H1 (cell line): ENCODE measurements at regions not wholly inside any gene's neighbourhood (a gene's known extent, or its start where the extent isn't known, plus 50 kb on each side); places are given as distances from the start of the nearest gene placed in this dataset.

Source experiments
- CTCF ChIA-PET: fragments of 300-600 bp; sonication (Branson Sonifier 250); formaldehyde crosslinking; loops from one replicate; lab custom pipeline; 2021; ENCODE audit not compliant: partially characterized antibody; lab: Charles Lee
- POLR2A ChIA-PET: fragments of 300-600 bp; sonication (Branson Sonifier 250); formaldehyde crosslinking; loops from one replicate; lab custom pipeline; 2021; ENCODE audit warnings: inconsistent platforms; ENCODE audit not compliant: partially characterized antibody; lab: Charles Lee
- DNase-seq, 2 experiments: peaks; one replicate each; pipeline versions ENCODE4 v3.0.0 to v3.0.0-alpha.2; 2010 to 2022; ENCODE audit warnings: low spot score in 2 of 2, low read depth in 1 of 2, mixed read lengths in 1 of 2
- FAIRE-seq: peaks from 2 replicates; lab custom pipeline; 2011; peaks lifted over from hg19 to GRCh38; lab: Jason Lieb, UNC
- H2AFZ ChIP-seq: 2 replicates; pipeline ENCODE4 v1.8.1; 2012; ENCODE audit warnings: low read length, inconsistent platforms
- H2AK5ac ChIP-seq: 2 replicates; pipeline ENCODE4 v1.6.1; 2013; ENCODE audit warnings: low read depth, low read length
- H2BK120ac ChIP-seq: replicated peaks from 2 replicates; pipeline ENCODE3; 2013; ENCODE audit warnings: low read depth, low read length, inconsistent platforms
- H2BK12ac ChIP-seq: 2 replicates; pipeline ENCODE4 v1.6.1; 2013; ENCODE audit warnings: low read depth, low read length
- H2BK15ac ChIP-seq: 2 replicates; pipeline ENCODE4 v1.6.1; 2013; ENCODE audit warnings: low read length
- H2BK20ac ChIP-seq: 2 replicates; pipeline ENCODE4 v1.6.1; 2013; ENCODE audit warnings: low read length
- H2BK5ac ChIP-seq: 2 replicates; pipeline ENCODE4 v1.6.1; 2013; ENCODE audit warnings: low read depth, low read length
- H3K14ac ChIP-seq: 2 replicates; pipeline ENCODE4 v1.6.1; 2013; ENCODE audit warnings: inconsistent platforms; ENCODE audit not compliant: insufficient read length
- H3K18ac ChIP-seq: 2 replicates; pipeline ENCODE4 v1.6.1; 2013; ENCODE audit warnings: low read length; ENCODE audit errors: extremely low read depth
- H3K23ac ChIP-seq: 2 replicates; pipeline ENCODE4 v1.6.1; 2013; ENCODE audit warnings: inconsistent platforms; ENCODE audit not compliant: insufficient read length
- H3K23me2 ChIP-seq: 2 replicates; pipeline ENCODE4 v1.6.1; 2013; ENCODE audit warnings: low read depth, low read length
- H3K27ac ChIP-seq: 2 replicates; pipeline ENCODE4 v1.6.1; 2011; ENCODE audit warnings: low read depth, low read length, inconsistent platforms
- H3K27me3 ChIP-seq, 4 experiments: replicated peaks in 1 of 4; 1 replicate in 1 of 4; 2 replicates in 3 of 4; pipeline versions ENCODE4 v1.6.1 to v1.8.1; 2011 to 2013; ENCODE audit warnings: low read length in 3 of 4, mild to moderate bottlenecking in 3 of 4, inconsistent platforms in 2 of 4, mixed read lengths in 2 of 4, moderate library complexity in 1 of 4; ENCODE audit not compliant: control insufficient read depth in 3 of 4, insufficient read depth in 3 of 4; ENCODE audit errors: extremely low read depth in 1 of 4
- H3K36me3 ChIP-seq, 4 experiments: 2 replicates each; pipeline versions ENCODE4 v1.6.1 to v1.8.1; 2011 to 2013; ENCODE audit warnings: mild to moderate bottlenecking in 4 of 4, low read length in 3 of 4, moderate library complexity in 2 of 4, control low read depth in 1 of 4, inconsistent platforms in 1 of 4; ENCODE audit not compliant: insufficient read depth in 4 of 4, control insufficient read depth in 2 of 4
- H3K4ac ChIP-seq: replicated peaks from 2 replicates; pipeline ENCODE3; 2013; ENCODE audit warnings: low read length, low read depth, mixed read lengths, inconsistent platforms; ENCODE audit not compliant: insufficient read length
- H3K4me1 ChIP-seq, 4 experiments: replicated peaks in 1 of 4; 1 replicate in 1 of 4; 2 replicates in 3 of 4; pipeline versions ENCODE4 v1.6.1 to v1.8.1; 2011 to 2013; ENCODE audit warnings: low read length in 3 of 4, inconsistent platforms in 2 of 4, mixed read lengths in 1 of 4; ENCODE audit not compliant: insufficient read depth in 4 of 4, control insufficient read depth in 3 of 4
- H3K4me2 ChIP-seq, 2 experiments: 2 replicates each; pipeline versions ENCODE4 v1.6.1 to v1.8.1; 2011 to 2013; ENCODE audit warnings: low read depth in 2 of 2, low read length in 2 of 2, control low read depth in 1 of 2, inconsistent platforms in 1 of 2, mild to moderate bottlenecking in 1 of 2; ENCODE audit not compliant: insufficient read depth in 1 of 2
- H3K4me3 ChIP-seq, 4 experiments: fragments of 200-600, 300-600 bp in 1 of 4; sonication (generic), shearing (Covaris generic), sonication (Bioruptor Twin) in 1 of 4; 2 replicates each; pipeline versions ENCODE4 v1.5.1 to v1.8.1; 2011 to 2016; ENCODE audit warnings: low read length in 4 of 4, low read depth in 3 of 4, control low read depth in 2 of 4, inconsistent platforms in 2 of 4, mild to moderate bottlenecking in 2 of 4, mixed read lengths in 1 of 4, moderate library complexity in 1 of 4; ENCODE audit not compliant: insufficient read depth in 2 of 4; ENCODE audit errors: extremely low read depth in 1 of 4
- H3K56ac ChIP-seq: replicated peaks from 2 replicates; pipeline ENCODE3; 2013; ENCODE audit warnings: low read depth, mild to moderate bottlenecking, mixed read lengths, low read length, inconsistent platforms; ENCODE audit not compliant: insufficient read length
- H3K79me1 ChIP-seq: 2 replicates; pipeline ENCODE4 v1.6.1; 2013; ENCODE audit warnings: low read depth, low read length, control low read depth
- H3K79me2 ChIP-seq, 2 experiments: 2 replicates each; pipeline versions ENCODE4 v1.6.1 to v1.8.1; 2012 to 2013; ENCODE audit warnings: low read length in 2 of 2, mild to moderate bottlenecking in 2 of 2, inconsistent platforms in 1 of 2; ENCODE audit not compliant: insufficient read depth in 2 of 2, control insufficient read depth in 1 of 2
- H3K9ac ChIP-seq, 4 experiments: replicated peaks in 1 of 4; 1 replicate in 1 of 4; 2 replicates in 3 of 4; pipeline versions ENCODE4 v1.6.1 to v1.8.1; 2011 to 2013; ENCODE audit warnings: low read depth in 3 of 4, low read length in 3 of 4, control low read depth in 2 of 4, mild to moderate bottlenecking in 2 of 4, moderate library complexity in 2 of 4, inconsistent platforms in 1 of 4; ENCODE audit errors: extremely low read depth in 1 of 4
- H3K9me3 ChIP-seq, 2 experiments: 2 replicates each; pipeline versions ENCODE4 v1.6.1 to v1.8.1; 2012 to 2013; ENCODE audit warnings: mild to moderate bottlenecking in 2 of 2, moderate library complexity in 2 of 2, control low read depth in 1 of 2, inconsistent platforms in 1 of 2, low read depth in 1 of 2, low read length in 1 of 2, mixed read lengths in 1 of 2; ENCODE audit not compliant: insufficient read depth in 2 of 2
- H4K20me1 ChIP-seq, 2 experiments: replicated peaks in 1 of 2; 2 replicates each; pipeline versions ENCODE3 to v1.8.1; 2011 to 2013; ENCODE audit warnings: inconsistent platforms in 2 of 2, low read length in 2 of 2, mild to moderate bottlenecking in 1 of 2; ENCODE audit not compliant: insufficient read depth in 2 of 2, control insufficient read depth in 1 of 2
- H4K5ac ChIP-seq: 2 replicates; pipeline ENCODE4 v1.6.1; 2013; ENCODE audit warnings: low read length, low read depth, mixed read lengths, inconsistent platforms; ENCODE audit not compliant: insufficient read length
- H4K8ac ChIP-seq: 2 replicates; pipeline ENCODE4 v1.8.0; 2013; ENCODE audit warnings: mild to moderate bottlenecking, moderate library complexity, low read length, inconsistent platforms; ENCODE audit not compliant: insufficient read depth; ENCODE audit errors: extremely low read depth
- H4K91ac ChIP-seq: replicated peaks from 2 replicates; pipeline ENCODE3; 2013; ENCODE audit warnings: low read length, mixed read lengths, inconsistent platforms; ENCODE audit not compliant: insufficient read length
- BACH1 ChIP-seq: IDR thresholded peaks from 2 replicates; pipeline ENCODE4 v1.6.1; 2012; ENCODE audit warnings: low read length, improper control_type of control experiment
- BCL11A ChIP-seq, 2 experiments: IDR thresholded peaks; one replicate each; pipeline ENCODE4 v1.6.1; 2011; ENCODE audit warnings: low read depth in 2 of 2, low read length in 2 of 2, mild to moderate bottlenecking in 2 of 2
- CBX8 ChIP-seq: fragments of 300-800, 300-1000 bp; sonication (generic); IDR thresholded peaks from 2 replicates; pipeline ENCODE4 v1.7.1; 2016; ENCODE audit warnings: low read depth, low read length, borderline replicate concordance
- CHD2 ChIP-seq: IDR thresholded peaks from 2 replicates; pipeline ENCODE4 v1.6.1; 2012; ENCODE audit warnings: low read length, improper control_type of control experiment
- CTBP2 ChIP-seq: IDR thresholded peaks from 2 replicates; pipeline ENCODE4 v1.7.0; 2011; ENCODE audit warnings: borderline replicate concordance, mild to moderate bottlenecking, moderate library complexity, mixed read lengths, low read length; ENCODE audit not compliant: insufficient read depth, insufficient read length
- E2F6 ChIP-seq: IDR thresholded peaks from 2 replicates; pipeline ENCODE4 v1.6.1; 2012; ENCODE audit warnings: inconsistent platforms
- EP300 ChIP-seq, 2 experiments: IDR thresholded peaks; 1 replicate in 1 of 2; 2 replicates in 1 of 2; pipeline ENCODE4 v1.6.1; 2011 to 2012; ENCODE audit warnings: low read depth in 2 of 2, low read length in 2 of 2, mild to moderate bottlenecking in 2 of 2, borderline replicate concordance in 1 of 2, inconsistent platforms in 1 of 2, moderate library complexity in 1 of 2
- HDAC6 ChIP-seq: IDR thresholded peaks from one replicate; pipeline ENCODE4 v1.7.1; 2012; ENCODE audit warnings: low read depth, mild to moderate bottlenecking, inconsistent platforms, low read length, moderate library complexity
- POLR2AphosphoS5 ChIP-seq: IDR thresholded peaks from 2 replicates; pipeline ENCODE4 v1.6.1; 2011; ENCODE audit warnings: low read depth, low read length
- SP4 ChIP-seq: IDR thresholded peaks from 2 replicates; pipeline ENCODE4 v1.6.1; 2012; ENCODE audit warnings: low read length, inconsistent platforms
- SRF ChIP-seq: IDR thresholded peaks from 2 replicates; pipeline ENCODE4 v1.6.1; 2011; ENCODE audit warnings: mild to moderate bottlenecking, low read depth, low read length, moderate library complexity
- TCF12 ChIP-seq: IDR thresholded peaks from 2 replicates; pipeline ENCODE4 v1.6.1; 2011; ENCODE audit warnings: low read depth, mild to moderate bottlenecking, low read length
- ZNF274 ChIP-seq: IDR thresholded peaks from 2 replicates; pipeline ENCODE4 v1.7.0; 2012; ENCODE audit warnings: low read length, borderline replicate concordance; ENCODE audit errors: extremely low read depth
- WGBS, 2 experiments: shearing (Covaris generic) in 1 of 2; methylation state at CpG; one replicate each; pipeline versions ENCODE4 v1.1.6 to v1.1.7; 2013 to 2015; ENCODE audit warnings: low lambda C conversion rate in 2 of 2, mixed read lengths in 2 of 2, inconsistent platforms in 1 of 2, low coverage in 1 of 2, missing lambda C conversion rate in 1 of 2; ENCODE audit not compliant: insufficient replicate concordance in 2 of 2, insufficient coverage in 1 of 2, insufficient read length in 1 of 2; ENCODE audit errors: extremely low coverage in 1 of 2, missing lambda C conversion rate in 1 of 2; 5-methylcytosine and 5-hydroxymethylcytosine counted together

- H2AFZ ChIP-seq: peak overlapping the region; percentile 76; the same call in 1 of the 2 replicates
- no peak overlapping the region for H2BK15ac ChIP-seq
- H3K14ac ChIP-seq: no peak overlapping the region
- 90% methylated on average over 3 of the region's 3 CpGs; no CpG with 5 or more reads in 1 of the 2 experiments for WGBS, 2 experiments
- FAIRE-seq (no peak), DNase-seq (no peak)
- no peak overlapping the region for H3K27ac ChIP-seq
- H2BK120ac ChIP-seq: no peak overlapping the region
- H4K5ac ChIP-seq: no peak overlapping the region
- H2BK12ac ChIP-seq: no peak overlapping the region
- no peak overlapping the region for H2BK5ac ChIP-seq
- H2AK5ac ChIP-seq: no peak overlapping the region
- no peaks in the 10 kb centered on the region for H4K20me1 ChIP-seq
- no peaks in the 10 kb centered on the region for H3K79me1 ChIP-seq
- no peaks in the 10 kb centered on the region for H3K9me3 ChIP-seq
- ChIA-PET POLR2A (no interaction called here), CTCF (no interaction called here)
- H2BK20ac ChIP-seq: no peak overlapping the region
- no peak overlapping the region for H3K4me2 ChIP-seq
- TF ChIP-seq TCF12: no peak
- TF ChIP-seq BCL11A (IDR thresholded peaks at IDR 0.05; ENCODE audit: low read depth in 2 of 2, low read length in 2 of 2): no peak
- TF ChIP-seq HDAC6: no peak
- no peak for TF ChIP-seq POLR2AphosphoS5
- no peak for TF ChIP-seq ZNF274
- TF ChIP-seq BACH1: no peak
- no peak for TF ChIP-seq E2F6
- no peak for TF ChIP-seq SP4
- no peak for TF ChIP-seq SRF
- no peak for TF ChIP-seq EP300 (IDR thresholded peaks at IDR 0.05; ENCODE audit: borderline replicate concordance in 1 of 2, low read depth in 2 of 2, low read length in 2 of 2)
- no peak for TF ChIP-seq CTBP2
- no peak for TF ChIP-seq CHD2
- TF ChIP-seq CBX8: no peak
- no peak overlapping the region for H3K18ac ChIP-seq
- no peak overlapping the region for H3K4ac ChIP-seq
- H3K4me3 ChIP-seq: no peak overlapping the region
- H3K4me1 ChIP-seq: 0 out of 7 replicates have a peak, but pooled peaks cover 0 to 2% (median 0%) of the 10 kb centered on the region in 4 experiments
- no peak overlapping the region for H4K91ac ChIP-seq
- H3K23me2 ChIP-seq: no peaks in the 10 kb centered on the region
- H3K27me3 ChIP-seq: no peaks in the 10 kb centered on the region
- H4K8ac ChIP-seq: no peak overlapping the region
- no peak overlapping the region for H3K9ac ChIP-seq
- no peaks in the 10 kb centered on the region for H3K79me2 ChIP-seq
- no peak overlapping the region for H3K23ac ChIP-seq
- H3K56ac ChIP-seq: no peak overlapping the region
- H3K36me3 ChIP-seq: no peaks in the 10 kb centered on the region
Measured at GRCh38 chr11:26048271-26048670, 283.7 kb upstream of the ANO3 start.
